Mucosa of descending colon (tissue), 3 donors: ENCODE measurements at regions not wholly inside any gene's neighbourhood (a gene's known extent, or its start where the extent isn't known, plus 50 kb on each side); places are given as distances from the start of the nearest gene placed in this dataset.
A peak's percentile ranks its signal among the peaks of the same experiment; 100 is the strongest.

Experiments used
- ATAC-seq: fragments of 200-7000 bp; cut with Tn5 transposase; one replicate; pipeline ENCODE4 v1.9.1; 2020; ENCODE audit warnings: mild to moderate bottlenecking, moderate library complexity
- DNase-seq, 3 donors: peaks; one replicate each; pipeline ENCODE4 v3.0.0-alpha.2; 2020
- H3K36me3 ChIP-seq: fragments of 200-600 bp; one replicate; pipeline ENCODE4 v1.8.0; 2021; ENCODE audit warnings: low read depth, mild to moderate bottlenecking
- H3K4me1 ChIP-seq: fragments of 200-600 bp; one replicate; pipeline ENCODE4 v1.8.0; 2021; ENCODE audit warnings: low read depth, mild to moderate bottlenecking
- H3K4me3 ChIP-seq: fragments of 200-600 bp; one replicate; pipeline ENCODE4 v1.8.0; 2021; ENCODE audit warnings: mild to moderate bottlenecking
- H3K9me3 ChIP-seq: fragments of 200-600 bp; one replicate; pipeline ENCODE4 v1.8.0; 2021; ENCODE audit warnings: mild to moderate bottlenecking
- CTCF ChIP-seq: fragments of 200-600 bp; IDR thresholded peaks from one replicate; pipeline ENCODE4 v1.8.0; 2022; ENCODE audit warnings: antibody characterized with exemption, mild to moderate bottlenecking
- intact Hi-C, 2 donors: fragments of 100-400 bp; cut with DNase I in 1 of 2; cut with micrococcal nuclease in 1 of 2; formaldehyde crosslinking; loops; one replicate each; pipeline versions ENCODE4 v1.11.0 to v1.11.1; 2022; cut with DNase I, micrococcal nuclease
- donor health status: DM: no; HTN: no; CAD: no; lungs with moderate emphysema.
- donor health status: DM: no; HTN: no; CAD: no.
- donor health status: DM: no; HTN: yes; CAD: no.

GRCh38 chr5:50945139-50945538, 278.7 kb downstream of the PARP8 start:
- H3K9me3 ChIP-seq: no peaks in the 10 kb centered on the region
- intact Hi-C loops: no loop called here
- ATAC-seq (no peak), DNase-seq (no peak)
- no peaks in the 10 kb centered on the region for H3K36me3 ChIP-seq
- no peaks in the 10 kb centered on the region for H3K4me1 ChIP-seq
- no peak overlapping the region for H3K4me3 ChIP-seq
- no peak for TF ChIP-seq CTCF

- no peaks in the 10 kb centered on the region for H3K4me1 ChIP-seq
- no peaks in the 10 kb centered on the region for H3K36me3 ChIP-seq
- no peaks in the 10 kb centered on the region for H3K9me3 ChIP-seq
- ATAC-seq: no peak
- TF ChIP-seq CTCF: no peak
- intact Hi-C loops: no loop called here
- no peak for DNase-seq
- H3K4me3 ChIP-seq: no peak overlapping the region
Measured at GRCh38 chr5:50947906-50948683, 281.7 kb downstream of the PARP8 start.

GRCh38 chr5:50953290-50953689, 286.9 kb downstream of the PARP8 start:
- intact Hi-C loops: no loop called here
- TF ChIP-seq CTCF: no peak
- Histone ChIP-seq H3K9me3 (no peaks in the 10 kb centered on the region), H3K36me3 (no peaks in the 10 kb centered on the region), H3K4me3 (no peak overlapping the region), H3K4me1 (no peaks in the 10 kb centered on the region)
- DNase-seq (no peak), ATAC-seq (no peak)

- no peaks in the 10 kb centered on the region for H3K9me3 ChIP-seq
- DNase-seq: peak in 1 of 3 donors; percentile 73
- H3K36me3 ChIP-seq: no peaks in the 10 kb centered on the region
- ATAC-seq: peak; percentile 57
- peak; percentile 28 for TF ChIP-seq CTCF
- H3K4me3 ChIP-seq: no peak overlapping the region
- peaks cover 7% of the 10 kb centered on the region for H3K4me1 ChIP-seq
- intact Hi-C loops: no loop called here
Measured at GRCh38 chr5:50958852-50959457, 292.5 kb downstream of the PARP8 start.

- Histone ChIP-seq H3K9me3 (no peaks in the 10 kb centered on the region), H3K4me3 (no peak overlapping the region), H3K4me1 (peaks cover 12% of the 10 kb centered on the region), H3K36me3 (no peaks in the 10 kb centered on the region)
- peak; percentile 92 for ATAC-seq
- intact Hi-C loops: loop anchor here in 1 of 2 donors (10.0 kb wide), 1 partner anchor 1692 kb away; no protein-coding TSS in a partner anchor
- peak; percentile 61 for TF ChIP-seq CTCF
- peak in 2 of 3 donors; percentile 76 to 78 for DNase-seq
Measured at GRCh38 chr5:50962934-50963872, 296.8 kb downstream of the PARP8 start.
